NCI-H446 (cell line): ENCODE measurements at regions not wholly inside any gene's neighbourhood (a gene's known extent, or its start where the extent isn't known, plus 50 kb on each side); places are given as distances from the start of the nearest gene placed in this dataset.

Experiments used
- DNase-seq, 2 experiments: peaks; one replicate each; lab custom pipeline; 2025; lab: John Stamatoyannopoulos, UW

GRCh38 chr2:158905341-158905740, 63.1 kb upstream of the TANC1 start:
- no peak for DNase-seq

- DNase-seq, result no peak
Observed at GRCh38 chr2:158905784-158906183, 62.7 kb upstream of the TANC1 start.

- DNase-seq, result no peak
Observed at GRCh38 chr2:158907926-158908456, 60.4 kb upstream of the TANC1 start.

- no peak for DNase-seq
Observed at GRCh38 chr2:158912112-158912511, 56.3 kb upstream of the TANC1 start.

- no peak for DNase-seq
Observed at GRCh38 chr2:158912765-158913164, 55.7 kb upstream of the TANC1 start.

DNA sequence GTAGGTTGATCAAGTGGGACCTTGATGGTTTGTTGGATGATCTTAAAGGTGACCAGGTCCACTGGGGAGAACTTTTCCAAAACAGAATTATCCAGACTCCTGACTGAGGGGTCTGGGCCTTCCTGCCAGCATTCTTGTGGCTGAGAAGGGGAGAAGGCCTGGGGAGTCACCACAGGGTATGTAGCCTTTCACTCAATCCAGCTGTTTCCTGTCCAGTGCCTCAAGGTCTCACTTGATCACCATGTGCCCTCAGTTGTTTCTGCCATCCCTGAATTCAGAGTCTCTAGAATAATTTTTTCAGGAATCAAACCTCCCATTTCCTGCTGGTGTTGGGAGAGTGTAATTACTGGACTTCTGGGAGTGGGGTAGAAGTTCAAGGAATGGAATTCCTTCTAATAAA, 54.4 kb upstream of the TANC1 start:
- DNase-seq, result no peak

- no peak for DNase-seq
Observed at GRCh38 chr2:158914731-158915130, 53.7 kb upstream of the TANC1 start.

GRCh38 chr2:158917121-158917520, 51.3 kb upstream of the TANC1 start:
- no peak for DNase-seq

DNA sequence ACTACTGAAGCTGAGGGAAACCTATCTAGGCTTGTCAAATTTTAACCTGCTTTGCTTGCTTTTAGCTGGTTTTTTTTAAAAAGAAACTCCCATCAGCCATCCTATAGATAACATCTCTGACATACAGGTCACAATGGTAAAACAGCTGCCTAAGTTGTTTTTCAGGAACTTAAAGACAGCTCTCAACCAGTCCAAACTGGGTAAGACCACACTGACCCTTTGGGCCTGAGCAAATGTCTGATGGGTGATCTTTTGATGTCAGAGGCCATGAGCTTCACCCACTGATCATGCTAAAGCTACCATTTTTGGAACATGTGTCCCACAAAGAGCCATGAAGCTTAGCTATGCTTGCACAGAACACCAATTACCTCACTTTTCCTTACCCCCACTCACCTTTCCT, 50.0 kb upstream of the TANC1 start:
- no peak for DNase-seq
